ENCODE measurements at regions not wholly inside any gene's neighbourhood (a gene's known extent, or its start where the extent isn't known, plus 50 kb on each side); places are given as distances from the start of the nearest gene placed in this dataset.

- H3K36me3 ChIP-seq = no peaks in the 10 kb centered on the region
- ATAC-seq (ENCODE audit: low FRiP score in 2 of 2) (no peak), DNase-seq (no peak)
- no peaks in the 10 kb centered on the region for H3K4me1 ChIP-seq
- H3K27me3 ChIP-seq = no peaks in the 10 kb centered on the region
- no peak for TF ChIP-seq EP300 (IDR thresholded peaks at IDR 0.05)
- TF ChIP-seq CTCF (IDR thresholded peaks at IDR 0.05) = no peak
- TF ChIP-seq POLR2AphosphoS5 (IDR thresholded peaks at IDR 0.05) = no peak
- TF ChIP-seq POLR2A (IDR thresholded peaks at IDR 0.05) = no peak
- H3K4me3 ChIP-seq = no peak overlapping the region
- WGBS, 2 donors = 67 to 72% methylated on average over 8 of the region's 8 CpGs
- H3K27ac ChIP-seq = no peak overlapping the region
- H3K9me3 ChIP-seq = no peaks in the 10 kb centered on the region
Observed at GRCh38 chr16:72301523-72302236, 129.7 kb upstream of the PMFBP1 start.

GRCh38 chr16:72300892-72301291 is 128.9 kb upstream of the PMFBP1 start:
- H3K36me3 ChIP-seq = no peaks in the 10 kb centered on the region
- TF ChIP-seq POLR2A (IDR thresholded peaks at IDR 0.05) (no peak), CTCF (IDR thresholded peaks at IDR 0.05) (no peak), POLR2AphosphoS5 (IDR thresholded peaks at IDR 0.05) (no peak), EP300 (IDR thresholded peaks at IDR 0.05) (no peak)
- ATAC-seq (ENCODE audit: low FRiP score in 2 of 2) (no peak), DNase-seq (no peak)
- H3K4me3 ChIP-seq = no peak overlapping the region
- no peak overlapping the region for H3K27ac ChIP-seq
- H3K4me1 ChIP-seq = no peaks in the 10 kb centered on the region
- no peaks in the 10 kb centered on the region for H3K9me3 ChIP-seq
- 63 to 75% methylated on average over 7 of the region's 7 CpGs for WGBS, 2 donors
- H3K27me3 ChIP-seq = no peaks in the 10 kb centered on the region

GRCh38 chr16:72299684-72300243 is 127.8 kb upstream of the PMFBP1 start:
- ATAC-seq (ENCODE audit: low FRiP score in 2 of 2) (no peak), DNase-seq (no peak)
- Histone ChIP-seq H3K27ac (no peak overlapping the region), H3K4me3 (no peak overlapping the region), H3K9me3 (no peaks in the 10 kb centered on the region), H3K27me3 (no peaks in the 10 kb centered on the region), H3K36me3 (no peaks in the 10 kb centered on the region), H3K4me1 (no peaks in the 10 kb centered on the region)
- WGBS, 2 donors = 93 to 97% methylated on average over 2 of the region's 2 CpGs
- TF ChIP-seq CTCF (IDR thresholded peaks at IDR 0.05) = no peak
- TF ChIP-seq POLR2AphosphoS5 (IDR thresholded peaks at IDR 0.05) = no peak
- TF ChIP-seq EP300 (IDR thresholded peaks at IDR 0.05) = no peak
- TF ChIP-seq POLR2A (IDR thresholded peaks at IDR 0.05) = no peak

- 84 to 93% methylated on average over 1 of the region's 1 CpG for WGBS, 2 donors
- no peaks in the 10 kb centered on the region for H3K27me3 ChIP-seq
- no peak for ATAC-seq (ENCODE audit: low FRiP score in 2 of 2)
Observed at GRCh38 chr16:72298961-72299360, 127.0 kb upstream of the PMFBP1 start.

More at GRCh38 chr16:72298961-72299360, 127.0 kb upstream of the PMFBP1 start:
- DNase-seq = no peak
- no peak overlapping the region for H3K4me3 ChIP-seq
- H3K9me3 ChIP-seq = no peaks in the 10 kb centered on the region
- H3K27ac ChIP-seq = no peak overlapping the region
- no peaks in the 10 kb centered on the region for H3K36me3 ChIP-seq
- TF ChIP-seq POLR2AphosphoS5 (IDR thresholded peaks at IDR 0.05) = no peak
- no peak for TF ChIP-seq EP300 (IDR thresholded peaks at IDR 0.05)
- TF ChIP-seq POLR2A (IDR thresholded peaks at IDR 0.05) = no peak
- TF ChIP-seq CTCF (IDR thresholded peaks at IDR 0.05) = no peak
- no peaks in the 10 kb centered on the region for H3K4me1 ChIP-seq

Measured in upper lobe of left lung (tissue), 6 donors.